Activated T-helper 17 cell treated with anti-CD3 and anti-CD28 coated beads, Interleukin-2, amount 50 U/mL, for 72 hours (primary cell): ENCODE measurements at regions not wholly inside any gene's neighbourhood (a gene's known extent, or its start where the extent isn't known, plus 50 kb on each side); places are given as distances from the start of the nearest gene placed in this dataset.
A peak's percentile ranks its signal among the peaks of the same experiment; 100 is the strongest.

Source experiments
- ATAC-seq: fragments of 150-1000 bp; cut with Tn5 transposase; replicated peaks from 2 replicates; pipeline ENCODE4 v1.10.0; 2021; ENCODE audit warnings: mild to moderate bottlenecking, moderate library complexity
- H3K27ac Mint-ChIP-seq: one replicate; pipeline ENCODE4 v1.8.0; 2022; ENCODE audit warnings: mixed read lengths
- H3K27me3 Mint-ChIP-seq: one replicate; pipeline ENCODE4 v1.8.0; 2022; ENCODE audit warnings: mixed read lengths
- H3K36me3 Mint-ChIP-seq: one replicate; pipeline ENCODE4 v1.8.0; 2022; ENCODE audit warnings: low read depth, mild to moderate bottlenecking, mixed read lengths
- H3K4me1 Mint-ChIP-seq: one replicate; pipeline ENCODE4 v1.8.0; 2022; ENCODE audit warnings: mixed read lengths
- H3K4me3 Mint-ChIP-seq: one replicate; pipeline ENCODE4 v1.8.0; 2022; ENCODE audit warnings: mild to moderate bottlenecking, mixed read lengths
- H3K9me3 Mint-ChIP-seq: one replicate; pipeline ENCODE4 v1.8.0; 2022; ENCODE audit warnings: mixed read lengths

- peaks cover 12% of the 10 kb centered on the region for H3K27me3 Mint-ChIP-seq
- no peak overlapping the region for H3K27ac Mint-ChIP-seq
- no peaks in the 10 kb centered on the region for H3K4me1 Mint-ChIP-seq
- H3K9me3 Mint-ChIP-seq, result peaks cover 8% of the 10 kb centered on the region
- no peak for ATAC-seq
- H3K4me3 Mint-ChIP-seq, result no peak overlapping the region
- no peaks in the 10 kb centered on the region for H3K36me3 Mint-ChIP-seq
Observed at GRCh38 chr5:74094782-74095108, 468.7 kb downstream of the ARHGEF28 start.

GRCh38 chr5:74094096-74094781 lies 468.2 kb downstream of the ARHGEF28 start:
- no peaks in the 10 kb centered on the region for H3K4me1 Mint-ChIP-seq
- peaks cover 4% of the 10 kb centered on the region for H3K9me3 Mint-ChIP-seq
- peaks cover 9% of the 10 kb centered on the region for H3K27me3 Mint-ChIP-seq
- no peaks in the 10 kb centered on the region for H3K36me3 Mint-ChIP-seq
- ATAC-seq, result no peak
- no peak overlapping the region for H3K4me3 Mint-ChIP-seq
- H3K27ac Mint-ChIP-seq, result no peak overlapping the region

GRCh38 chr5:74093561-74093960 lies 467.6 kb downstream of the ARHGEF28 start:
- ATAC-seq, result no peak
- Mint-ChIP-seq H3K27ac (no peak overlapping the region), H3K4me1 (no peaks in the 10 kb centered on the region), H3K4me3 (no peak overlapping the region), H3K27me3 (peaks cover 12% of the 10 kb centered on the region), H3K9me3 (peaks cover 3% of the 10 kb centered on the region), H3K36me3 (no peaks in the 10 kb centered on the region)

- H3K36me3 Mint-ChIP-seq, result no peaks in the 10 kb centered on the region
- ATAC-seq, result no peak
- H3K4me1 Mint-ChIP-seq, result no peaks in the 10 kb centered on the region
- no peak overlapping the region for H3K4me3 Mint-ChIP-seq
- peaks cover 12% of the 10 kb centered on the region for H3K27me3 Mint-ChIP-seq
- no peak overlapping the region for H3K27ac Mint-ChIP-seq
- H3K9me3 Mint-ChIP-seq, result no peaks in the 10 kb centered on the region
Observed at GRCh38 chr5:74092766-74093165, 466.8 kb downstream of the ARHGEF28 start.

GRCh38 chr5:74085782-74086181 lies 459.8 kb downstream of the ARHGEF28 start:
- Mint-ChIP-seq H3K4me1 (no peaks in the 10 kb centered on the region), H3K4me3 (no peak overlapping the region), H3K9me3 (no peaks in the 10 kb centered on the region), H3K36me3 (no peaks in the 10 kb centered on the region), H3K27me3 (peaks cover 7% of the 10 kb centered on the region), H3K27ac (no peak overlapping the region)
- ATAC-seq, result peak; percentile 19

- H3K36me3 Mint-ChIP-seq, result no peaks in the 10 kb centered on the region
- H3K4me1 Mint-ChIP-seq, result no peaks in the 10 kb centered on the region
- peaks cover 7% of the 10 kb centered on the region for H3K27me3 Mint-ChIP-seq
- ATAC-seq, result no peak
- no peaks in the 10 kb centered on the region for H3K9me3 Mint-ChIP-seq
- H3K4me3 Mint-ChIP-seq, result no peak overlapping the region
- H3K27ac Mint-ChIP-seq, result no peak overlapping the region
Observed at GRCh38 chr5:74085186-74085585, 459.2 kb downstream of the ARHGEF28 start.

GRCh38 chr5:74083096-74083791 lies 457.2 kb downstream of the ARHGEF28 start:
- Mint-ChIP-seq H3K27ac (no peak overlapping the region), H3K36me3 (no peaks in the 10 kb centered on the region), H3K9me3 (no peaks in the 10 kb centered on the region), H3K4me3 (no peak overlapping the region), H3K4me1 (no peaks in the 10 kb centered on the region), H3K27me3 (peaks cover 3% of the 10 kb centered on the region)
- ATAC-seq, result no peak

- H3K9me3 Mint-ChIP-seq, result no peaks in the 10 kb centered on the region
- peaks cover 3% of the 10 kb centered on the region for H3K27me3 Mint-ChIP-seq
- no peak overlapping the region for H3K4me3 Mint-ChIP-seq
- ATAC-seq, result no peak
- H3K27ac Mint-ChIP-seq, result no peak overlapping the region
- H3K4me1 Mint-ChIP-seq, result no peaks in the 10 kb centered on the region
- no peaks in the 10 kb centered on the region for H3K36me3 Mint-ChIP-seq
Observed at GRCh38 chr5:74082512-74083055, 456.6 kb downstream of the ARHGEF28 start.

GRCh38 chr5:74081126-74081525 lies 455.1 kb downstream of the ARHGEF28 start:
- H3K36me3 Mint-ChIP-seq, result no peaks in the 10 kb centered on the region
- no peaks in the 10 kb centered on the region for H3K4me1 Mint-ChIP-seq
- no peak overlapping the region for H3K27ac Mint-ChIP-seq
- H3K27me3 Mint-ChIP-seq, result peaks cover 9% of the 10 kb centered on the region
- ATAC-seq, result no peak
- no peak overlapping the region for H3K4me3 Mint-ChIP-seq
- no peaks in the 10 kb centered on the region for H3K9me3 Mint-ChIP-seq

- Mint-ChIP-seq H3K9me3 (no peaks in the 10 kb centered on the region), H3K36me3 (no peaks in the 10 kb centered on the region), H3K4me1 (no peaks in the 10 kb centered on the region), H3K4me3 (no peak overlapping the region), H3K27me3 (peaks cover 9% of the 10 kb centered on the region), H3K27ac (no peak overlapping the region)
- no peak for ATAC-seq
Observed at GRCh38 chr5:74079971-74080556, 454.1 kb downstream of the ARHGEF28 start.

- ATAC-seq, result no peak
- H3K4me1 Mint-ChIP-seq, result no peaks in the 10 kb centered on the region
- H3K9me3 Mint-ChIP-seq, result no peaks in the 10 kb centered on the region
- H3K4me3 Mint-ChIP-seq, result no peak overlapping the region
- H3K27me3 Mint-ChIP-seq, result peaks cover 6% of the 10 kb centered on the region
- no peak overlapping the region for H3K27ac Mint-ChIP-seq
- no peaks in the 10 kb centered on the region for H3K36me3 Mint-ChIP-seq
Observed at GRCh38 chr5:74075501-74076484, 449.8 kb downstream of the ARHGEF28 start.

- Mint-ChIP-seq H3K9me3 (no peaks in the 10 kb centered on the region), H3K4me3 (no peak overlapping the region), H3K36me3 (no peaks in the 10 kb centered on the region), H3K4me1 (no peaks in the 10 kb centered on the region), H3K27me3 (peaks cover 6% of the 10 kb centered on the region), H3K27ac (no peak overlapping the region)
- no peak for ATAC-seq
Observed at GRCh38 chr5:74074111-74074510, 448.1 kb downstream of the ARHGEF28 start.

GRCh38 chr5:74073257-74073656 lies 447.3 kb downstream of the ARHGEF28 start:
- H3K4me3 Mint-ChIP-seq, result no peak overlapping the region
- H3K36me3 Mint-ChIP-seq, result no peaks in the 10 kb centered on the region
- no peak for ATAC-seq
- peaks cover 6% of the 10 kb centered on the region for H3K27me3 Mint-ChIP-seq
- no peaks in the 10 kb centered on the region for H3K4me1 Mint-ChIP-seq
- no peak overlapping the region for H3K27ac Mint-ChIP-seq
- H3K9me3 Mint-ChIP-seq, result no peaks in the 10 kb centered on the region

- Mint-ChIP-seq H3K36me3 (no peaks in the 10 kb centered on the region), H3K9me3 (no peaks in the 10 kb centered on the region), H3K4me1 (no peaks in the 10 kb centered on the region), H3K27ac (no peak overlapping the region), H3K27me3 (peaks cover 6% of the 10 kb centered on the region), H3K4me3 (no peak overlapping the region)
- no peak for ATAC-seq
Observed at GRCh38 chr5:74072646-74073045, 446.6 kb downstream of the ARHGEF28 start.
